ENCODE measurements at regions not wholly inside any gene's neighbourhood (a gene's known extent, or its start where the extent isn't known, plus 50 kb on each side); places are given as distances from the start of the nearest gene placed in this dataset.

DNA sequence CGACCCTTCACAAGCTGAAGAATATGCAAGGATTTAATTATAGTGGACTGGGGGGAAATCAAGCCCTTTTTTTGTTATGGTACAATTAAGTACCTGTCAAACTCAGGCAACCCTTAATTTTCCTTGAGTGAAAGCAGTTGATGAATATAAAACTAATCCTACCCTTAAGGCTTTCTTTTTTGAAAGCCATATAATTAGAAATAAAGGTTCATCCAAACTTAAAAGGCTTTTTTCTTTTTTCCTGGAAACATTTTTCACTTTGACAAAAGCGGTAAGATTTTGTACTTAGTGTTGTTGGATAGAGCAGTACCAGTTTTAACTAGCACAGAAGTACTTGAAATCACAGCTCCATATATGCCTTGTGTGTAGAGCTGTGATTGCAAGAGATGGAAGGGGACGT lies 91.9 kb upstream of the MANSC4 start:
- no peak for DNase-seq (ENCODE audit: unreplicated experiment)
- no peak for TF ChIP-seq CTCF (IDR thresholded peaks at IDR 0.05; ENCODE audit: unreplicated experiment)
- ChIA-PET CTCF (no interaction called here), POLR2A (interaction anchor here (0.9 to 1.3 kb wide), 2 partner anchors 27 kb away, joined by 3 read pairs; no protein-coding TSS in a partner anchor)
- H3K9me3 Mint-ChIP-seq (ENCODE audit: unreplicated experiment), result no peaks in the 10 kb centered on the region
- H3K27me3 Mint-ChIP-seq (ENCODE audit: insufficient read depth, unreplicated experiment), result no peaks in the 10 kb centered on the region
- H3K4me3 Mint-ChIP-seq (ENCODE audit: unreplicated experiment), result no peak overlapping the region
- H3K36me3 Mint-ChIP-seq (ENCODE audit: insufficient read depth, unreplicated experiment), result no peaks in the 10 kb centered on the region
- BruUV-seq (replicated peaks), result no TSS peak
- peaks cover 14% of the 10 kb centered on the region for H3K4me1 Mint-ChIP-seq (ENCODE audit: insufficient read depth, unreplicated experiment)
- H3K27ac Mint-ChIP-seq (ENCODE audit: low read depth, unreplicated experiment), result no peak overlapping the region
- intact Hi-C loops (cut with micrococcal nuclease), result no loop called here

DNA sequence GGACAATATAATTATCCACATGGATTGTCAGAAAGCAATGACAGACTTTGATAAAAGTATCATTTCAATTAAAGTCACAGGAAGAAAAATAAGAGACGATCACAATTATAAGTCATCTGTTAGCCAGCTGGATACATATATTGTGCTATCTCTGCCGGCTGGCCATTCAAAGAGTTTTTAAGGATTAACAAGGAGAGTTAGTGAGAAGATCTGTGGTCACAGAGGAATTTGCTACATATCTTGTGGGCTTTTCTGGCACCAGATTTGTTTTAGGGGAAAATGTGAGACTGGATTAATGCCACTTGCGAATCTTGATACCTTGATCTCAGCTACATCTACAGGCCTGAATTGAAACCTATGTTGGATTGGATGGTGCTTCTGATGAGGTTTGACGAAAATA lies 90.9 kb upstream of the MANSC4 start:
- intact Hi-C loops (cut with micrococcal nuclease), result no loop called here
- TF ChIP-seq CTCF (IDR thresholded peaks at IDR 0.05; ENCODE audit: unreplicated experiment), result no peak
- POLR2A ChIA-PET, result interaction anchor here (0.6 kb wide), 1 partner anchor 18 kb away, joined by 3 read pairs; no protein-coding TSS in a partner anchor
- Mint-ChIP-seq H3K9me3 (ENCODE audit: unreplicated experiment) (no peaks in the 10 kb centered on the region), H3K36me3 (ENCODE audit: insufficient read depth, unreplicated experiment) (no peaks in the 10 kb centered on the region), H3K4me3 (ENCODE audit: unreplicated experiment) (no peak overlapping the region), H3K27ac (ENCODE audit: low read depth, unreplicated experiment) (no peak overlapping the region), H3K27me3 (ENCODE audit: insufficient read depth, unreplicated experiment) (no peaks in the 10 kb centered on the region), H3K4me1 (ENCODE audit: insufficient read depth, unreplicated experiment) (peaks cover 24% of the 10 kb centered on the region)
- DNase-seq (ENCODE audit: unreplicated experiment), result no peak
- BruUV-seq (replicated peaks), result no TSS peak
- CTCF ChIA-PET, result no interaction called here

DNA sequence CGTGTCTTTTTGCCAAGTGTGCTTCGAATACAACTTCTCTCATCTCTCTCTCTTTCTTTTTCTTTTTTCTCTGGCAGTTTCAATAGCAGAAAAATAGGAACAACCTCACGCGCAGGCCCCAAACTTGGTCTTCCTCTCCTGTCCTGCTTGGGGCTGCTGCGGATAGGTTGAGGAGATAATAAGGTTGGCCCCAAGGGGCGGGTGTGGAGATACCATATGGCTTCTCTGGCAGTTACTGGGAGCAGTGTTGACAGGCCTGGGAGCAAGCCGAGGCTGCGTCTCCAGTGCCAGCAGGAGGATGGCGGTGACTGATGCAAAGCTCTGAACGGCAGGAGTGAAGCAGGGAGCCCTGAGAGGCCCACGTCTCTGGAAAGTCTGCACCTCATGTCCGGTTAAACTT lies 89.5 kb upstream of the MANSC4 start:
- Mint-ChIP-seq H3K4me3 (ENCODE audit: unreplicated experiment) (no peak overlapping the region), H3K9me3 (ENCODE audit: unreplicated experiment) (no peaks in the 10 kb centered on the region), H3K27ac (ENCODE audit: low read depth, unreplicated experiment) (no peak overlapping the region), H3K27me3 (ENCODE audit: insufficient read depth, unreplicated experiment) (no peaks in the 10 kb centered on the region), H3K36me3 (ENCODE audit: insufficient read depth, unreplicated experiment) (no peaks in the 10 kb centered on the region), H3K4me1 (ENCODE audit: insufficient read depth, unreplicated experiment) (peaks cover 37% of the 10 kb centered on the region)
- ChIA-PET POLR2A (no interaction called here), CTCF (interaction anchor here (0.8 kb wide), 1 partner anchor 28 kb away, joined by 5 read pairs; no protein-coding TSS in a partner anchor)
- no TSS peak for BruUV-seq (replicated peaks)
- DNase-seq (ENCODE audit: unreplicated experiment), result no peak
- TF ChIP-seq CTCF (IDR thresholded peaks at IDR 0.05; ENCODE audit: unreplicated experiment), result no peak
- intact Hi-C loops (cut with micrococcal nuclease), result no loop called here

GRCh38 chr12:27868139-27868538 lies 88.1 kb upstream of the MANSC4 start:
- ChIA-PET POLR2A (interaction anchor here (1.0 kb wide), 1 partner anchor 323 kb away, joined by 3 read pairs; the partner anchor contains the start of gene CCDC91), CTCF (no interaction called here)
- no peak for TF ChIP-seq CTCF (IDR thresholded peaks at IDR 0.05; ENCODE audit: unreplicated experiment)
- intact Hi-C loops (cut with micrococcal nuclease), result no loop called here
- DNase-seq (ENCODE audit: unreplicated experiment), result peak; percentile 74
- Mint-ChIP-seq H3K4me1 (ENCODE audit: insufficient read depth, unreplicated experiment) (peaks cover 47% of the 10 kb centered on the region), H3K36me3 (ENCODE audit: insufficient read depth, unreplicated experiment) (no peaks in the 10 kb centered on the region), H3K27ac (ENCODE audit: low read depth, unreplicated experiment) (no peak overlapping the region), H3K27me3 (ENCODE audit: insufficient read depth, unreplicated experiment) (no peaks in the 10 kb centered on the region), H3K4me3 (ENCODE audit: unreplicated experiment) (no peak overlapping the region), H3K9me3 (ENCODE audit: unreplicated experiment) (no peaks in the 10 kb centered on the region)
- no TSS peak for BruUV-seq (replicated peaks)
